SU-DHL-6 (cell line): ENCODE measurements at regions not wholly inside any gene's neighbourhood (a gene's known extent, or its start where the extent isn't known, plus 50 kb on each side); places are given as distances from the start of the nearest gene placed in this dataset.

ENCODE experiments used
- H2AFZ ChIP-seq: fragments of 200-600 bp; sonication (generic); 2 replicates; pipeline ENCODE4 v1.6.1; 2014; ENCODE audit warnings: low read depth, mild to moderate bottlenecking, moderate library complexity, mixed read lengths, antibody characterized with exemption, low read length; ENCODE audit not compliant: severe bottlenecking
- H3F3A ChIP-seq: fragments of 200-600 bp; shearing (Covaris generic); 2 replicates; pipeline ENCODE4 v1.6.0; 2016; ENCODE audit warnings: antibody characterized with exemption, mild to moderate bottlenecking; ENCODE audit not compliant: insufficient read depth
- H3K27ac ChIP-seq: fragments of 200-600 bp; sonication (generic); 2 replicates; pipeline ENCODE4 v1.5.1; 2016; ENCODE audit warnings: low read depth, mild to moderate bottlenecking, low read length, moderate library complexity, mixed read lengths
- H3K27me3 ChIP-seq: fragments of 200-600 bp; sonication (generic), shearing (Covaris generic); 2 replicates; pipeline ENCODE4 v1.6.0; 2014; ENCODE audit warnings: mild to moderate bottlenecking, low read length
- H3K36me3 ChIP-seq: fragments of 200-600 bp; sonication (generic); 2 replicates; pipeline ENCODE4 v1.6.1; 2014; ENCODE audit warnings: mild to moderate bottlenecking, low read length, mixed read lengths
- H3K4me2 ChIP-seq: fragments of 300-600, 200-600 bp; shearing (Covaris generic), sonication (generic); 2 replicates; pipeline ENCODE4 v1.6.0; 2014; ENCODE audit warnings: low read length, low read depth, mild to moderate bottlenecking; ENCODE audit not compliant: poor library complexity, severe bottlenecking
- H3K4me3 ChIP-seq: fragments of 200-600 bp; sonication (generic); 2 replicates; pipeline ENCODE4 v1.5.1; 2014; ENCODE audit warnings: antibody characterized with exemption, low read length, mild to moderate bottlenecking, mixed read lengths; ENCODE audit not compliant: insufficient read depth, poor library complexity, severe bottlenecking
- H3K79me2 ChIP-seq: fragments of 200-600 bp; sonication (generic); 2 replicates; pipeline ENCODE4 v1.6.1; 2014; ENCODE audit warnings: mild to moderate bottlenecking, low read length, moderate library complexity; ENCODE audit not compliant: insufficient read depth
- H3K9ac ChIP-seq: fragments of 200-600 bp; sonication (generic); 2 replicates; pipeline ENCODE4 v1.7.0; 2014; ENCODE audit warnings: mild to moderate bottlenecking, low read length
- H3K9me2 ChIP-seq: fragments of 200-600 bp; sonication (generic); replicated peaks from 2 replicates; pipeline ENCODE4 v1.6.1; 2014; ENCODE audit warnings: low read length; ENCODE audit not compliant: insufficient read depth
- H3K9me3 ChIP-seq: fragments of 200-600 bp; sonication (generic); 2 replicates; pipeline ENCODE4 v1.6.1; 2014; ENCODE audit warnings: low read length, mixed read lengths; ENCODE audit not compliant: insufficient read depth
- H4K20me1 ChIP-seq: fragments of 200-600 bp; sonication (generic); 2 replicates; pipeline ENCODE4 v1.6.1; 2014; ENCODE audit warnings: low read depth, mild to moderate bottlenecking, antibody characterized with exemption, low read length, moderate library complexity, mixed read lengths
- CTCF ChIP-seq: fragments of 200-600 bp; sonication (generic); IDR thresholded peaks from one replicate; pipeline ENCODE4 v1.5.1; 2017; ENCODE audit warnings: antibody characterized with exemption, mild to moderate bottlenecking, low read length, moderate library complexity; ENCODE audit not compliant: insufficient read depth, poor library complexity, severe bottlenecking
- EZH2phosphoT487 ChIP-seq: fragments of 200-600 bp; sonication (generic), shearing (Covaris generic); conservative IDR thresholded peaks from 2 replicates; pipeline ENCODE4 v1.6.1; 2018; ENCODE audit warnings: mild to moderate bottlenecking, antibody characterized with exemption, low read length, moderate library complexity, mixed read lengths

GRCh38 chr9:105975886-105976645 lies 281.7 kb downstream of the TMEM38B start:
- Histone ChIP-seq H3K36me3 (no peaks in the 10 kb centered on the region), H4K20me1 (no peaks in the 10 kb centered on the region), H3K9me2 (no peaks in the 10 kb centered on the region), H3K79me2 (no peaks in the 10 kb centered on the region), H3F3A (no peaks in the 10 kb centered on the region), H3K27ac (no peak overlapping the region), H3K4me2 (no peak overlapping the region), H3K9me3 (no peaks in the 10 kb centered on the region), H3K9ac (no peak overlapping the region), H3K4me3 (no peak overlapping the region), H2AFZ (no peak overlapping the region), H3K27me3 (no peaks in the 10 kb centered on the region)
- TF ChIP-seq CTCF (no peak), EZH2phosphoT487 (no peak)

GRCh38 chr9:105978336-105978735 lies 284.0 kb downstream of the TMEM38B start:
- Histone ChIP-seq H3K79me2 (no peaks in the 10 kb centered on the region), H3K27me3 (no peaks in the 10 kb centered on the region), H3K4me2 (no peak overlapping the region), H4K20me1 (no peaks in the 10 kb centered on the region), H3K27ac (no peak overlapping the region), H3K4me3 (no peak overlapping the region), H3K9ac (no peak overlapping the region), H3K9me3 (no peaks in the 10 kb centered on the region), H3K36me3 (no peaks in the 10 kb centered on the region), H3F3A (no peaks in the 10 kb centered on the region), H2AFZ (no peak overlapping the region), H3K9me2 (no peaks in the 10 kb centered on the region)
- TF ChIP-seq CTCF (no peak), EZH2phosphoT487 (no peak)

GRCh38 chr9:105978826-105979225 lies 284.5 kb downstream of the TMEM38B start:
- TF ChIP-seq EZH2phosphoT487 (no peak), CTCF (no peak)
- no peaks in the 10 kb centered on the region for H3K79me2 ChIP-seq
- no peak overlapping the region for H3K27ac ChIP-seq
- no peaks in the 10 kb centered on the region for H3K9me2 ChIP-seq
- H3K9ac ChIP-seq = no peak overlapping the region
- no peaks in the 10 kb centered on the region for H3K9me3 ChIP-seq
- no peaks in the 10 kb centered on the region for H3F3A ChIP-seq
- no peak overlapping the region for H3K4me2 ChIP-seq
- no peaks in the 10 kb centered on the region for H3K27me3 ChIP-seq
- no peaks in the 10 kb centered on the region for H4K20me1 ChIP-seq
- H3K4me3 ChIP-seq = no peak overlapping the region
- no peak overlapping the region for H2AFZ ChIP-seq
- H3K36me3 ChIP-seq = no peaks in the 10 kb centered on the region
